IMR-90 (cell line): ENCODE measurements at regions not wholly inside any gene's neighbourhood (a gene's known extent, or its start where the extent isn't known, plus 50 kb on each side); places are given as distances from the start of the nearest gene placed in this dataset.

ENCODE experiments used
- ATAC-seq: fragments of 200-7000 bp; cut with Tn5 transposase; 2 replicates; pipeline ENCODE4 v1.9.1; 2020; ENCODE audit warnings: low read depth, mild to moderate bottlenecking, moderate library complexity
- BruUV-seq: library from RNA; stranded (reverse); fragments of 400-500 nt; replicated peaks from 2 replicates; lab custom pipeline; 2021; lab: Mats Ljungman, UMichigan
- CTCF ChIA-PET: fragments of 300-600 bp; formaldehyde crosslinking; extraction: SDS; loops from one replicate; lab custom pipeline; 2021; ENCODE audit warnings: antibody characterized with exemption; lab: Yijun Ruan, JAX
- POLR2A ChIA-PET: fragments of 300-600 bp; sonication (Branson Sonifier 250); formaldehyde crosslinking; loops from one replicate; lab custom pipeline; 2022; ENCODE audit warnings: antibody characterized with exemption; ENCODE audit not compliant: unreplicated experiment; lab: Charles Lee
- DNase-seq: peaks from one replicate; pipeline ENCODE4 v3.0.0; 2013
- H2AFZ ChIP-seq: replicated peaks from 2 replicates; pipeline ENCODE3; 2013; ENCODE audit warnings: low read length, mild to moderate bottlenecking; ENCODE audit not compliant: poor library complexity
- H2AK5ac ChIP-seq: 2 replicates; pipeline ENCODE4 v1.6.1; 2013; ENCODE audit warnings: low read depth, low read length, inconsistent platforms
- H2AK9ac ChIP-seq: replicated peaks from 2 replicates; pipeline ENCODE3; 2013; ENCODE audit warnings: mild to moderate bottlenecking, low read depth, low read length, moderate library complexity; ENCODE audit not compliant: poor library complexity
- H2BK120ac ChIP-seq: 2 replicates; pipeline ENCODE4 v1.6.1; 2013; ENCODE audit warnings: low read depth, low read length, inconsistent platforms
- H2BK15ac ChIP-seq: 3 replicates; pipeline ENCODE4 v1.6.1; 2013; ENCODE audit warnings: low read depth, low read length, inconsistent platforms
- H2BK20ac ChIP-seq: 2 replicates; pipeline ENCODE4 v1.6.1; 2013; ENCODE audit warnings: low read depth, mild to moderate bottlenecking, inconsistent platforms, low read length, moderate library complexity
- H2BK5ac ChIP-seq: 2 replicates; pipeline ENCODE4 v1.6.1; 2013; ENCODE audit warnings: mild to moderate bottlenecking, low read depth, low read length, inconsistent platforms; ENCODE audit not compliant: poor library complexity, severe bottlenecking
- H3K14ac ChIP-seq: replicated peaks from 2 replicates; pipeline ENCODE4 v1.6.1; 2013; ENCODE audit warnings: low read depth, low read length, inconsistent platforms
- H3K18ac ChIP-seq: 2 replicates; pipeline ENCODE4 v1.6.1; 2013; ENCODE audit warnings: low read depth, low read length, control low read depth
- H3K23ac ChIP-seq: 2 replicates; pipeline ENCODE4 v1.6.1; 2013; ENCODE audit warnings: low read depth, low read length, inconsistent platforms
- H3K27ac ChIP-seq: 2 replicates; pipeline ENCODE4 v1.5.1; 2013; ENCODE audit warnings: mild to moderate bottlenecking, control low read depth, low read length; ENCODE audit not compliant: insufficient read depth
- H3K27me3 ChIP-seq: 2 replicates; pipeline ENCODE4 v1.6.1; 2013; ENCODE audit warnings: low read length; ENCODE audit not compliant: control insufficient read depth, insufficient read depth
- H3K36me3 ChIP-seq: 2 replicates; pipeline ENCODE4 v1.6.1; 2013; ENCODE audit warnings: low read length, mixed read lengths; ENCODE audit not compliant: control insufficient read depth, insufficient read depth
- H3K4ac ChIP-seq: 2 replicates; pipeline ENCODE4 v1.6.1; 2013; ENCODE audit warnings: low read depth, low read length, inconsistent platforms
- H3K4me1 ChIP-seq: 2 replicates; pipeline ENCODE4 v1.6.1; 2013; ENCODE audit warnings: low read length, mixed read lengths; ENCODE audit not compliant: control insufficient read depth, insufficient read depth
- H3K4me2 ChIP-seq: 2 replicates; pipeline ENCODE4 v1.6.1; 2013; ENCODE audit warnings: low read depth, mild to moderate bottlenecking, control low read depth, low read length, moderate library complexity
- H3K4me3 ChIP-seq: 2 replicates; pipeline ENCODE4 v1.5.1; 2013; ENCODE audit warnings: low read depth, mild to moderate bottlenecking, control low read depth, low read length, moderate library complexity; ENCODE audit not compliant: insufficient read depth
- H3K56ac ChIP-seq: 2 replicates; pipeline ENCODE4 v1.6.1; 2013; ENCODE audit warnings: low read length, inconsistent platforms; ENCODE audit not compliant: insufficient read depth; ENCODE audit errors: extremely low read depth
- H3K79me1 ChIP-seq, 2 experiments: 2 replicates each; pipeline ENCODE4 v1.6.1; 2013; ENCODE audit warnings: low read length in 2 of 2, inconsistent platforms in 1 of 2, low read depth in 1 of 2
- H3K9ac ChIP-seq: 2 replicates; pipeline ENCODE4 v1.6.1; 2013; ENCODE audit warnings: low read depth, low read length, control low read depth
- H3K9me1 ChIP-seq: 2 replicates; pipeline ENCODE4 v1.6.1; 2013; ENCODE audit warnings: low read length, inconsistent platforms; ENCODE audit not compliant: insufficient read depth
- H3K9me3 ChIP-seq: 2 replicates; pipeline ENCODE4 v1.6.1; 2013; ENCODE audit warnings: low read length; ENCODE audit not compliant: control insufficient read depth, insufficient read depth
- H4K20me1 ChIP-seq: 2 replicates; pipeline ENCODE4 v1.6.1; 2013; ENCODE audit warnings: low read length, inconsistent platforms; ENCODE audit not compliant: insufficient read depth
- H4K5ac ChIP-seq: 2 replicates; pipeline ENCODE4 v1.6.1; 2013; ENCODE audit warnings: mild to moderate bottlenecking, low read depth, low read length, control low read depth
- H4K8ac ChIP-seq, 2 experiments: 2 replicates each; pipeline ENCODE4 v1.6.1; 2013; ENCODE audit warnings: low read depth in 2 of 2, low read length in 2 of 2, control low read depth in 1 of 2, inconsistent platforms in 1 of 2
- H4K91ac ChIP-seq: 2 replicates; pipeline ENCODE4 v1.6.1; 2013; ENCODE audit warnings: low read depth, low read length, inconsistent platforms; ENCODE audit not compliant: insufficient read depth
- BHLHE40 ChIP-seq: fragments of 150-350 bp; IDR thresholded peaks from 2 replicates; pipeline ENCODE4 v1.6.1; 2016; ENCODE audit warnings: mild to moderate bottlenecking, low read depth, low read length
- CEBPB ChIP-seq: IDR thresholded peaks from 2 replicates; pipeline ENCODE4 v1.6.1; 2012; ENCODE audit warnings: low read depth, low read length, improper control_type of control experiment
- CHD1 ChIP-seq: IDR thresholded peaks from 2 replicates; pipeline ENCODE4 v1.6.1; 2012; ENCODE audit warnings: low read depth, low read length, improper control_type of control experiment
- FOS ChIP-seq: fragments of 150-350 bp; IDR thresholded peaks from 2 replicates; pipeline ENCODE4 v1.6.1; 2016; ENCODE audit warnings: low read depth, low read length
- MAFK ChIP-seq: IDR thresholded peaks from 2 replicates; pipeline ENCODE4 v1.6.1; 2012; ENCODE audit warnings: low read depth, low read length, improper control_type of control experiment
- MAZ ChIP-seq: IDR thresholded peaks from 2 replicates; pipeline ENCODE4 v1.6.1; 2012; ENCODE audit warnings: low read depth, mild to moderate bottlenecking, low read length, improper control_type of control experiment, moderate library complexity, borderline replicate concordance
- MXI1 ChIP-seq: IDR thresholded peaks from 2 replicates; pipeline ENCODE4 v1.6.1; 2012; ENCODE audit warnings: low read depth, mild to moderate bottlenecking, low read length, moderate library complexity, borderline replicate concordance
- NFE2L2 ChIP-seq: fragments of 150-350 bp; IDR thresholded peaks from 2 replicates; pipeline ENCODE4 v1.6.1; 2016; ENCODE audit warnings: low read depth, mild to moderate bottlenecking, low read length
- POLR2A ChIP-seq: IDR thresholded peaks from 2 replicates; pipeline ENCODE4 v1.6.1; 2012; ENCODE audit warnings: mild to moderate bottlenecking, low read depth, low read length
- RAD21 ChIP-seq: IDR thresholded peaks from 2 replicates; pipeline ENCODE4 v1.6.1; 2012; ENCODE audit warnings: low read length, improper control_type of control experiment
- RCOR1 ChIP-seq: IDR thresholded peaks from 2 replicates; pipeline ENCODE4 v1.6.1; 2012; ENCODE audit warnings: mild to moderate bottlenecking, low read length, improper control_type of control experiment; ENCODE audit not compliant: insufficient replicate concordance
- RFX5 ChIP-seq: IDR thresholded peaks from 2 replicates; pipeline ENCODE4 v1.8.0; 2012; ENCODE audit warnings: low read depth, mild to moderate bottlenecking, low read length, moderate library complexity
- SMC3 ChIP-seq: fragments of 150-350 bp; IDR thresholded peaks from 2 replicates; pipeline ENCODE4 v1.6.1; 2016; ENCODE audit warnings: low read depth, mild to moderate bottlenecking, antibody characterized with exemption, low read length, moderate library complexity
- WGBS, 2 experiments: methylation state at CpG; one replicate each; pipeline versions ENCODE4 v1.1.5 to v1.1.7; 2013; ENCODE audit warnings: missing lambda C conversion rate in 2 of 2; ENCODE audit not compliant: insufficient read length in 1 of 2; ENCODE audit errors: extremely low coverage in 2 of 2; 5-methylcytosine and 5-hydroxymethylcytosine counted together
- dilution Hi-C: fragments of 300-500 bp; cut with HindIII; formaldehyde crosslinking; loops from one replicate; pipeline ENCODE4 v1.14.3; 2018; ENCODE audit warnings: low sequenced_read_pairs; ENCODE audit not compliant: unreplicated experiment
- in situ Hi-C: fragments of 300-500 bp; cut with MboI; formaldehyde crosslinking; loops from 3 replicates; pipeline ENCODE4 v1.14.3; 2019; ENCODE audit warnings: low sequenced_read_pairs, inconsistent platforms, mixed read lengths
- intact Hi-C: fragments of 100-400 bp; cut with micrococcal nuclease; formaldehyde crosslinking; loops from 2 replicates; pipeline ENCODE4 v1.10.0; 2022
- TF ChIP-seq, protein P1 (sequence below): fragments of 150-350 bp; IDR thresholded peaks from 2 replicates; pipeline ENCODE4 v1.6.1; 2016; ENCODE audit warnings: low read depth, mild to moderate bottlenecking, low read length, moderate library complexity, borderline replicate concordance
- TF ChIP-seq, protein P2 (sequence below): conservative IDR thresholded peaks from 2 replicates; pipeline ENCODE4 v1.5.1; 2012; ENCODE audit warnings: mild to moderate bottlenecking, low read depth, low read length, improper control_type of control experiment
- TF ChIP-seq, protein P3 (sequence below): fragments of 150-350 bp; IDR thresholded peaks from 2 replicates; pipeline ENCODE4 v1.6.1; 2017; ENCODE audit warnings: mild to moderate bottlenecking, antibody characterized with exemption, low read length, low read depth

DNA sequence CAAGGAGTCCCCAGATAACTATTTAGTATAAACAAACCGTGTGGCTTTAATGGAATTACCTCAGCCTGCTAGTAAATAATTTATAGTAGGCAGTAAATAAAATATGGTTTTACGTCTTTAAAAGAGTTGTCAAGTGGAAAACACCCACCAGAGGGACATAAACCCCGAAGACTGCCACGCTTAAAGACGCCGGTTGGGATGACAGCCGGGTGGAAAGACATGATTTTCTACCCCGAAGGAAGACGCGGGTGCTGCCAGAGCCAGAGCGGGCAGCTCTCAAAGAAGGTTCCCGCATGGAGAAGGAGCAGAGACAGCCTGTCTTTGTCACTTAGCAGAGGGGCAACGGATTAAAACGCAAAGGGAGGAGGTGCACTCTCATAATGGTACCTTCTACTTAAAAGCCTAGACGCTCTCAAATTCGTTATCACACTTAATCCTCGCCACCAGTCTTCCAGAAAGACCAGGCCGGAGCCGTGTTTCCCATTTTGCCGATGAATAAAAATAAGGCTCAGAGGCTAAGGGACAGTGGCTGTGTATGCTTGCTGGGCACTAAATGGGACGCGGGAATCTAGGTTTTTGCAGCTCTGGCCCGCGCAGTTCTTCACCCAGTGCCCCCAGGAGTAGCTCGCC, 140.5 kb upstream of the ZIC3 start:
- peaks cover 17% of the 10 kb centered on the region for H3K27me3 ChIP-seq

More for the DNA sequence above, 140.5 kb upstream of the ZIC3 start:
- Histone ChIP-seq H2AFZ (no peak overlapping the region), H3K9me1 (no peaks in the 10 kb centered on the region), H2BK20ac (no peak overlapping the region), H3K27ac (no peak overlapping the region), H2BK15ac (no peak overlapping the region), H2AK5ac (no peak overlapping the region), H4K91ac (no peak overlapping the region), H3K4me3 (no peak overlapping the region), H4K5ac (no peak overlapping the region), H3K36me3 (no peaks in the 10 kb centered on the region), H3K4ac (no peak overlapping the region), H3K79me1 (no peaks in the 10 kb centered on the region), H4K8ac (no peak overlapping the region), H3K9me3 (peaks cover 8% of the 10 kb centered on the region; the same call in 1 of the 2 replicates), H3K9ac (no peak overlapping the region), H4K20me1 (no peaks in the 10 kb centered on the region), H2AK9ac (no peak overlapping the region), H3K14ac (no peak overlapping the region), H3K18ac (no peak overlapping the region), H3K23ac (no peak overlapping the region), H3K56ac (no peak overlapping the region), H3K4me1 (no peaks in the 10 kb centered on the region), H2BK5ac (no peak overlapping the region), H2BK120ac (no peak overlapping the region), H3K4me2 (no peak overlapping the region)
- ATAC-seq (no peak), DNase-seq (no peak)
- TF ChIP-seq RAD21 (no peak), RCOR1 (no peak), FOS (no peak), CEBPB (no peak), MAZ (no peak), BHLHE40 (no peak), MAFK (no peak), RFX5 (no peak), CHD1 (no peak), MXI1 (no peak), SMC3 (no peak), NFE2L2 (no peak), POLR2A (no peak)
- TF ChIP-seq, protein P1, sequence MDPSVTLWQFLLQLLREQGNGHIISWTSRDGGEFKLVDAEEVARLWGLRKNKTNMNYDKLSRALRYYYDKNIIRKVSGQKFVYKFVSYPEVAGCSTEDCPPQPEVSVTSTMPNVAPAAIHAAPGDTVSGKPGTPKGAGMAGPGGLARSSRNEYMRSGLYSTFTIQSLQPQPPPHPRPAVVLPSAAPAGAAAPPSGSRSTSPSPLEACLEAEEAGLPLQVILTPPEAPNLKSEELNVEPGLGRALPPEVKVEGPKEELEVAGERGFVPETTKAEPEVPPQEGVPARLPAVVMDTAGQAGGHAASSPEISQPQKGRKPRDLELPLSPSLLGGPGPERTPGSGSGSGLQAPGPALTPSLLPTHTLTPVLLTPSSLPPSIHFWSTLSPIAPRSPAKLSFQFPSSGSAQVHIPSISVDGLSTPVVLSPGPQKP, result no peak
- TF ChIP-seq, protein P2, sequence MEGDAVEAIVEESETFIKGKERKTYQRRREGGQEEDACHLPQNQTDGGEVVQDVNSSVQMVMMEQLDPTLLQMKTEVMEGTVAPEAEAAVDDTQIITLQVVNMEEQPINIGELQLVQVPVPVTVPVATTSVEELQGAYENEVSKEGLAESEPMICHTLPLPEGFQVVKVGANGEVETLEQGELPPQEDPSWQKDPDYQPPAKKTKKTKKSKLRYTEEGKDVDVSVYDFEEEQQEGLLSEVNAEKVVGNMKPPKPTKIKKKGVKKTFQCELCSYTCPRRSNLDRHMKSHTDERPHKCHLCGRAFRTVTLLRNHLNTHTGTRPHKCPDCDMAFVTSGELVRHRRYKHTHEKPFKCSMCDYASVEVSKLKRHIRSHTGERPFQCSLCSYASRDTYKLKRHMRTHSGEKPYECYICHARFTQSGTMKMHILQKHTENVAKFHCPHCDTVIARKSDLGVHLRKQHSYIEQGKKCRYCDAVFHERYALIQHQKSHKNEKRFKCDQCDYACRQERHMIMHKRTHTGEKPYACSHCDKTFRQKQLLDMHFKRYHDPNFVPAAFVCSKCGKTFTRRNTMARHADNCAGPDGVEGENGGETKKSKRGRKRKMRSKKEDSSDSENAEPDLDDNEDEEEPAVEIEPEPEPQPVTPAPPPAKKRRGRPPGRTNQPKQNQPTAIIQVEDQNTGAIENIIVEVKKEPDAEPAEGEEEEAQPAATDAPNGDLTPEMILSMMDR, result no peak
- TF ChIP-seq, protein P3, sequence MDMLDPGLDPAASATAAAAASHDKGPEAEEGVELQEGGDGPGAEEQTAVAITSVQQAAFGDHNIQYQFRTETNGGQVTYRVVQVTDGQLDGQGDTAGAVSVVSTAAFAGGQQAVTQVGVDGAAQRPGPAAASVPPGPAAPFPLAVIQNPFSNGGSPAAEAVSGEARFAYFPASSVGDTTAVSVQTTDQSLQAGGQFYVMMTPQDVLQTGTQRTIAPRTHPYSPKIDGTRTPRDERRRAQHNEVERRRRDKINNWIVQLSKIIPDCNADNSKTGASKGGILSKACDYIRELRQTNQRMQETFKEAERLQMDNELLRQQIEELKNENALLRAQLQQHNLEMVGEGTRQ, result no peak
- intact Hi-C loops (no loop called here), in situ Hi-C loops (no loop called here), dilution Hi-C loops (no loop called here)
- ChIA-PET POLR2A (no interaction called here), CTCF (no interaction called here)
- BruUV-seq, result no TSS peak
- 24% methylated on average over 3 of the region's 25 CpGs; no CpG with 5 or more reads in 1 of the 2 experiments for WGBS, 2 experiments
